ENCODE measurements at regions not wholly inside any gene's neighbourhood (a gene's known extent, or its start where the extent isn't known, plus 50 kb on each side); places are given as distances from the start of the nearest gene placed in this dataset.

- peaks cover 0 to 5% of the 10 kb centered on the region in 2 experiments; a peak in 1 of 4 replicates for H3K9me3 ChIP-seq (ENCODE audit: insufficient read depth in 2 of 2, low read depth in 1 of 2, low read length in 1 of 2)
- WGBS, 2 experiments (ENCODE audit: extremely low coverage in 1 of 2, insufficient coverage in 1 of 2, insufficient read length in 1 of 2, insufficient replicate concordance in 2 of 2, low coverage in 1 of 2, low lambda C conversion rate in 2 of 2, missing lambda C conversion rate in 1 of 2) = 0% methylated on average over 1 of the region's 1 CpG; no CpG with 5 or more reads in 1 of the 2 experiments
- no peaks in the 10 kb centered on the region for H3K27me3 ChIP-seq (replicated peaks in 1 of 4; ENCODE audit: control insufficient read depth in 3 of 4, extremely low read depth in 1 of 4, insufficient read depth in 3 of 4, low read length in 3 of 4)
- H3K36me3 ChIP-seq (ENCODE audit: control insufficient read depth in 2 of 4, insufficient read depth in 4 of 4, low read length in 3 of 4) = no peaks in the 10 kb centered on the region
- no peaks in the 10 kb centered on the region for H4K20me1 ChIP-seq (replicated peaks in 1 of 2; ENCODE audit: control insufficient read depth in 1 of 2, insufficient read depth in 2 of 2, low read length in 2 of 2)
- H3K9ac ChIP-seq (replicated peaks in 1 of 4; ENCODE audit: extremely low read depth in 1 of 4, low read depth in 3 of 4, low read length in 3 of 4) = no peak overlapping the region
- H3K56ac ChIP-seq (replicated peaks; ENCODE audit: insufficient read length, low read depth, low read length) = no peak overlapping the region
- no peak overlapping the region for H2BK15ac ChIP-seq (ENCODE audit: low read length)
- no peak overlapping the region for H3K23ac ChIP-seq (ENCODE audit: insufficient read length)
- H2BK120ac ChIP-seq (replicated peaks; ENCODE audit: low read depth, low read length) = no peak overlapping the region
- no peaks in the 10 kb centered on the region for H3K79me2 ChIP-seq (ENCODE audit: control insufficient read depth in 1 of 2, insufficient read depth in 2 of 2, low read length in 2 of 2)
- no peak overlapping the region for H3K14ac ChIP-seq (ENCODE audit: insufficient read length)
- FAIRE-seq (no peak), DNase-seq (ENCODE audit: low read depth in 1 of 2, low spot score in 2 of 2) (no peak)
- no peak overlapping the region for H2BK5ac ChIP-seq (ENCODE audit: low read depth, low read length)
- H3K79me1 ChIP-seq (ENCODE audit: low read depth, low read length) = no peaks in the 10 kb centered on the region
- H4K91ac ChIP-seq (replicated peaks; ENCODE audit: insufficient read length, low read length) = no peak overlapping the region
- H3K4me1 ChIP-seq (replicated peaks in 1 of 4; ENCODE audit: control insufficient read depth in 3 of 4, insufficient read depth in 4 of 4, low read length in 3 of 4) = no peaks in the 10 kb centered on the region
- no peak overlapping the region for H3K18ac ChIP-seq (ENCODE audit: extremely low read depth, low read length)
- H3K4me2 ChIP-seq (ENCODE audit: insufficient read depth in 1 of 2, low read depth in 2 of 2, low read length in 2 of 2) = no peak overlapping the region
- H3K4me3 ChIP-seq (ENCODE audit: extremely low read depth in 1 of 4, insufficient read depth in 2 of 4, low read depth in 3 of 4, low read length in 4 of 4) = no peak overlapping the region
- H3K23me2 ChIP-seq (ENCODE audit: low read depth, low read length) = no peaks in the 10 kb centered on the region
- H4K5ac ChIP-seq (ENCODE audit: insufficient read length, low read depth, low read length) = no peak overlapping the region
- no peak overlapping the region for H2BK12ac ChIP-seq (ENCODE audit: low read depth, low read length)
- H4K8ac ChIP-seq (ENCODE audit: extremely low read depth, insufficient read depth, low read length) = no peak overlapping the region
- H3K4ac ChIP-seq (replicated peaks; ENCODE audit: insufficient read length, low read depth, low read length) = no peak overlapping the region
- H2AFZ ChIP-seq (ENCODE audit: low read length) = no peak overlapping the region
- H2BK20ac ChIP-seq (ENCODE audit: low read length) = no peak overlapping the region
- ChIA-PET CTCF (ENCODE audit: partially characterized antibody) (interaction anchor here (0.8 to 3.9 kb wide), 6 partner anchors 9 to 192 kb away, joined by 3 to 16 read pairs (median 3); no protein-coding TSS in a partner anchor), POLR2A (ENCODE audit: partially characterized antibody) (no interaction called here)
- H2AK5ac ChIP-seq (ENCODE audit: low read depth, low read length) = no peak overlapping the region
- no peak overlapping the region for H3K27ac ChIP-seq (ENCODE audit: low read depth, low read length)
- no peak for TF ChIP-seq CBX5 (IDR thresholded peaks at IDR 0.05; ENCODE audit: low read depth, low read length)
- TF ChIP-seq JUND (IDR thresholded peaks at IDR 0.05; ENCODE audit: low read length) = no peak
- TF ChIP-seq TAF1 (IDR thresholded peaks at IDR 0.05; ENCODE audit: low read depth, low read length) = no peak
Observed at GRCh38 chr3:150149651-150150051, 179.0 kb upstream of the PFN2 start.
